Stimulated activated naive CD8-positive, alpha-beta T cell treated with anti-CD3 and anti-CD28 coated beads, Interleukin-15, amount 100 ng/mL, for 72 hours (primary cell): ENCODE measurements at regions not wholly inside any gene's neighbourhood (a gene's known extent, or its start where the extent isn't known, plus 50 kb on each side); places are given as distances from the start of the nearest gene placed in this dataset.
"Not testable (repeated sequence)": the region's sequence is repeated elsewhere in the genome, so short reads cannot be mapped to it uniquely, and the experiment has no call there.

Experiments
- ATAC-seq: fragments of 150-1000 bp; cut with Tn5 transposase; 2 replicates; pipeline ENCODE4 v1.10.0; 2021; ENCODE audit warnings: mild to moderate bottlenecking, moderate library complexity
- DNase-seq, 2 donors: peaks; one replicate each; pipeline ENCODE4 v3.0.0; 2021 to 2022
- H3K27ac Mint-ChIP-seq, 2 donors: one replicate each; pipeline ENCODE4 v1.8.0; 2022; ENCODE audit warnings: mild to moderate bottlenecking in 2 of 2, mixed read lengths in 2 of 2, moderate library complexity in 2 of 2
- H3K27me3 Mint-ChIP-seq: one replicate; pipeline ENCODE4 v1.8.0; 2022; ENCODE audit warnings: mixed read lengths
- H3K4me1 Mint-ChIP-seq: one replicate; pipeline ENCODE4 v1.8.0; 2022; ENCODE audit warnings: mild to moderate bottlenecking, mixed read lengths
- H3K4me3 Mint-ChIP-seq, 2 donors: one replicate each; pipeline ENCODE4 v1.8.0; 2022; ENCODE audit warnings: mild to moderate bottlenecking in 2 of 2, mixed read lengths in 2 of 2, moderate library complexity in 1 of 2
- H3K9me3 Mint-ChIP-seq, 2 donors: one replicate each; pipeline ENCODE4 v1.8.0; 2022; ENCODE audit warnings: mixed read lengths in 2 of 2

GRCh38 chr3:159378396-159379194 is 576.7 kb downstream of the MFSD1 start:
- no peak overlapping the region for H3K4me3 Mint-ChIP-seq
- no peak for DNase-seq
- no peaks in the 10 kb centered on the region for H3K27me3 Mint-ChIP-seq
- no peaks in the 10 kb centered on the region for H3K4me1 Mint-ChIP-seq
- no peak for ATAC-seq
- no peaks in the 10 kb centered on the region for H3K9me3 Mint-ChIP-seq
- H3K27ac Mint-ChIP-seq = no peak overlapping the region

DNA sequence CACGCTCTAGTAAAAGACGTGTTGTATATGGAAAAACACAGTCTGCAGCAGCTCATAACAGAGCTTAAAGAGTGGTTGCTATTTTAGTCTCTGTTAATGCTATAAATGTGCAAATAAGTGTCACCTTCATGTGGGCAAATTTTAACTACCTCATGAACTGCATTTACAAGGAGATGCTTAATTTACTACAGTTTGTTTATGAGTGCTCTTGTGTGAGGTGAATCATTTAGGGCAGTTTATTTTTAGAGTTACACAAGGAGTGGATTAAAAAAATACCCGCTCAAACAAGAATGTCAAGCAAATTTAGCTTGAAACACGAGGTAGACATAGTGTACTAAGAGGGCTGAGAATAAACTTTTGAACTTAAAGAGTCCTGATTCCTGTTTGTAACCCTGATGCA is 579.0 kb downstream of the MFSD1 start:
- ATAC-seq = no peak
- Mint-ChIP-seq H3K27me3 (no peaks in the 10 kb centered on the region), H3K4me3 (no peak overlapping the region), H3K27ac (no peak overlapping the region), H3K4me1 (no peaks in the 10 kb centered on the region), H3K9me3 (peaks cover 2% of the 10 kb centered on the region in 2 donors)
- DNase-seq = no peak

- DNase-seq (no peak), ATAC-seq (no peak)
- H3K27ac Mint-ChIP-seq = no peak overlapping the region
- H3K27me3 Mint-ChIP-seq = no peaks in the 10 kb centered on the region
- no peak overlapping the region for H3K4me3 Mint-ChIP-seq
- peaks cover 5 to 6% of the 10 kb centered on the region in 2 donors for H3K9me3 Mint-ChIP-seq
- no peaks in the 10 kb centered on the region for H3K4me1 Mint-ChIP-seq
These were observed 588.9 kb downstream of the MFSD1 start for GRCh38 chr3:159390656-159391212.

DNA sequence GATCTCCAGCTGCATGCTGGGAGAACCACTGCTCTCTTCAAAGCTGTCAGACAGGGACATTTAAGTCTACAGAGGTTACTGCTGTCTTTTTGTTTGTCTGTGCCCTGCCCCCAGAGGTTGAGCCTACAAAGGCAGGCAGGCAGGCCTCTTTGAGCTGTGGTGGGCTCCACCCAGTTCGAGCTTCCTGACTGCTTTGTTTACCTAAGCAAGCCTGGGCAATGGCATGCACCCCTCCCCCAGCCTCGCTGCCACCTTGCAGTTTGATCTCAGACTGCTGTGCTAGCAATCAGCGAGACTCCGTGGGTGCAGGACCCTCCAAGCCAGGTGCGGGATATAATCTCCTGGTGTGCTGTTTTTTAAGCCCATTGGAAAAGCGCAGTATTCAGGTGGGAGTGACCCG is 591.0 kb upstream of the IL12A start:
- not testable (repeated sequence) for H3K27ac Mint-ChIP-seq, H3K4me1 Mint-ChIP-seq, H3K4me3 Mint-ChIP-seq, DNase-seq, H3K27me3 Mint-ChIP-seq, ATAC-seq
- peaks cover 0 to 16% of the 10 kb centered on the region in 2 donors for H3K9me3 Mint-ChIP-seq

GRCh38 chr3:159401069-159401468 is 587.6 kb upstream of the IL12A start:
- no peak for DNase-seq
- H3K4me1 Mint-ChIP-seq = no peaks in the 10 kb centered on the region
- peaks cover 0 to 34% of the 10 kb centered on the region in 2 donors for H3K9me3 Mint-ChIP-seq
- no peak for ATAC-seq
- no peak overlapping the region for H3K4me3 Mint-ChIP-seq
- no peak overlapping the region for H3K27ac Mint-ChIP-seq
- H3K27me3 Mint-ChIP-seq = no peaks in the 10 kb centered on the region

- H3K27me3 Mint-ChIP-seq, H3K4me3 Mint-ChIP-seq, H3K4me1 Mint-ChIP-seq, DNase-seq, H3K27ac Mint-ChIP-seq, ATAC-seq: not testable (repeated sequence)
- H3K9me3 Mint-ChIP-seq = peaks cover 26 to 41% of the 10 kb centered on the region in 2 donors
These were observed 578.9 kb upstream of the IL12A start for GRCh38 chr3:159409711-159410110.

DNA sequence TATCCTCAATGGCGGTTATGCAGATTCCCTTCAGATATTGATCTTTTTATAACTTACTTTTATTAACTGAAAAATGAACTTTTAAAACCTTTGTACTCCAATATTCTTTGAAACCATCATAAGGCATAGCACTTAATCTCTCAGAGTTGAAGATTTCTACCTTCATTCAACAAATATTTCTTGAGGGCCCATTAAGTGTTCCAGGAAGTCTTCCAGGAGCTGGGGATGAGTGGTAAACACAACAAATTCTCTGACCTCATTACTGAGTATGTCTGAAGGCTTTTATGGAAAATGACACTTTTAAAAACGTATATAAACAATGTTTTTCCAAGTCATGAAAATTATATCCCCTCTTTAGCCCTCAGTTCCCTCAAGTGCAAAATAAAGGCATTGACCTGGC is 575.3 kb upstream of the IL12A start:
- ATAC-seq (no peak), DNase-seq (no peak)
- Mint-ChIP-seq H3K4me3 (no peak overlapping the region), H3K27ac (no peak overlapping the region), H3K27me3 (no peaks in the 10 kb centered on the region), H3K9me3 (peaks cover 19 to 39% of the 10 kb centered on the region in 2 donors), H3K4me1 (no peaks in the 10 kb centered on the region)

DNA sequence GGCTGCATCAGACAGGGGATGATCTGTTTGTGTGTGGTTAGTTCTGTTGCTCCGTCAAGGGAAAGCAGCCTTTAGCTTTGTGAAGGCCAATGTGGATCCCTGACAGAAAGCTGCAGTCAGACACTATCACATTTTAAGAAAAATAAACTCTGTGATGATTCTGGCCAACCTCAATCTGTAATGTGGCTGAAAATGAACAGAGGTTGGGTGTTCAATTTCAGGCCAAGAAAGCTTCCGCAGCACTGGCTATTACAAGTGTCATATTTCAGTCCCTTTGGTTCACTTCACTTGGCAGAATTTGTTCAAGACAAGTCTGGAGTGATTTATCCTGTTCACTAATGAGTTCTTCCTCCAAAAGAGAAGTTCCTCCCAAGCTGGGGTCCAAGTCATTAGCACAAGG is 571.8 kb upstream of the IL12A start:
- Mint-ChIP-seq H3K4me3 (no peak overlapping the region), H3K27ac (no peak overlapping the region), H3K4me1 (no peaks in the 10 kb centered on the region), H3K27me3 (no peaks in the 10 kb centered on the region), H3K9me3 (peaks cover 0 to 15% of the 10 kb centered on the region in 2 donors)
- no peak for DNase-seq
- ATAC-seq = no peak

DNA sequence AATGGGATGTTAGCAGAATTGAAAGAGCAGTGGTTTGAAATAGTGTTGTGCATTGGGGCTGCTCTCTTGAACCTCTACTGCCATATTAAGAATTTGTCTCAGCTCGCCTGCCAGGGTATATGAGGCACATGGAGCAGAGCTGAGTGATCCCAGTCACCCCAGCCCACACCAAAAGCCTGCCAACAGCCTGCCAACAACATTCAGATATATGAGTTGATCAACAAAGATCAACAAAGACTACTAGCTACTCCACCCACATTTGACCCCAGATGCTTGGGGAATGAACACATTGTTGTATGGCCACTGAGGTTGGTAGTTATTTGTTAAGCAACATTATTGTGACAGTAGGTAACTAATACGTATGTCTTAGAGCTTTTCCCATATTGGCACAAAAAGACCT is 570.9 kb upstream of the IL12A start:
- H3K4me1 Mint-ChIP-seq = no peaks in the 10 kb centered on the region
- H3K27ac Mint-ChIP-seq = no peak overlapping the region
- ATAC-seq (no peak), DNase-seq (no peak)
- peaks cover 3 to 18% of the 10 kb centered on the region in 2 donors for H3K9me3 Mint-ChIP-seq
- no peaks in the 10 kb centered on the region for H3K27me3 Mint-ChIP-seq
- H3K4me3 Mint-ChIP-seq = no peak overlapping the region

GRCh38 chr3:159418571-159419526 is 569.8 kb upstream of the IL12A start:
- H3K27ac Mint-ChIP-seq = no peak overlapping the region
- H3K27me3 Mint-ChIP-seq = no peaks in the 10 kb centered on the region
- H3K4me1 Mint-ChIP-seq = no peaks in the 10 kb centered on the region
- peaks cover 5 to 22% of the 10 kb centered on the region in 2 donors for H3K9me3 Mint-ChIP-seq
- no peak overlapping the region for H3K4me3 Mint-ChIP-seq
- DNase-seq (no peak), ATAC-seq (no peak)

DNA sequence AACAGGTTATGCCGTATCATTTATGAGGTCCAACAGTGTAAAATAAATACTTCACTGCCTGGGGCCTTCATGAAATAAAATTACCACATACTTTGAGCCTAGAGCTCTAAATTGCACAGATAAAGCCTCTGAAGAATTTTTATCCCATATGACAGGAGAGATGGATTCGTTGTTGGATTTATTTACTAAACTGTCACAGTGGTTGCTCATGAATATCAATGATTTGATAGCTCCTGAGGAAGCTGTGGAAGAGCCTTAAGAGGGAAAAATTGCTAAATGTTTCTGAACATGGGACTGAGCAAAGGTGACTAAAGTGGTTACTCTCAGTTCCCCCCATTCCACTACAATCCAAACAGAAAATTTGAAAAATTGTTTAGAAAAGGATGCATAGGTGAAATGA is 558.9 kb upstream of the IL12A start:
- no peak for DNase-seq
- Mint-ChIP-seq H3K9me3 (peaks cover 8% of the 10 kb centered on the region in 2 donors), H3K4me3 (no peak overlapping the region), H3K27me3 (no peaks in the 10 kb centered on the region), H3K4me1 (no peaks in the 10 kb centered on the region), H3K27ac (no peak overlapping the region)
- ATAC-seq = no peak

GRCh38 chr3:159432682-159433340 is 555.8 kb upstream of the IL12A start:
- ATAC-seq = no peak
- H3K4me3 Mint-ChIP-seq = no peak overlapping the region
- no peaks in the 10 kb centered on the region for H3K27me3 Mint-ChIP-seq
- DNase-seq = no peak
- no peaks in the 10 kb centered on the region for H3K4me1 Mint-ChIP-seq
- H3K27ac Mint-ChIP-seq = no peak overlapping the region
- H3K9me3 Mint-ChIP-seq = peaks cover 8 to 15% of the 10 kb centered on the region in 2 donors

DNA sequence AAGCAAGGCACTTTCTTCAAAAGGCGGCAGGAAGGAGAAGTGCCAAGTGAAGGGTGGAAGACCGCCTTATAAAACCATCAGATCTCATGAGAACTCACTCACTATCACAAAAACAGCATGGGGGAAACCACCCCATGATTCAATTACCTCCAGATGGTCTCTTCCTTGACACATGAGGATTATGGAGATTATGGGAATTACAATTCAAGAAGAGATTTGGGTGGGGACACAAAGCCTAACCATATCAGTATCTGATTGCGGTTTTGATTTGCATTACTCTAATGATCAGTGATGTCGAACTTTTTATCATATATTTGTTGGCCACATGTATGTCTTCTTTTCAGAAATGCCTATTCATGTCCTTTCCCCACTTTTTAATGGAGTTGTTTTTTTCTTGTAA is 549.3 kb upstream of the IL12A start:
- Mint-ChIP-seq H3K4me1 (no peaks in the 10 kb centered on the region), H3K27me3 (no peaks in the 10 kb centered on the region), H3K9me3 (peaks cover 10 to 25% of the 10 kb centered on the region in 2 donors), H3K27ac (no peak overlapping the region), H3K4me3 (no peak overlapping the region)
- no peak for DNase-seq
- ATAC-seq = no peak

DNA sequence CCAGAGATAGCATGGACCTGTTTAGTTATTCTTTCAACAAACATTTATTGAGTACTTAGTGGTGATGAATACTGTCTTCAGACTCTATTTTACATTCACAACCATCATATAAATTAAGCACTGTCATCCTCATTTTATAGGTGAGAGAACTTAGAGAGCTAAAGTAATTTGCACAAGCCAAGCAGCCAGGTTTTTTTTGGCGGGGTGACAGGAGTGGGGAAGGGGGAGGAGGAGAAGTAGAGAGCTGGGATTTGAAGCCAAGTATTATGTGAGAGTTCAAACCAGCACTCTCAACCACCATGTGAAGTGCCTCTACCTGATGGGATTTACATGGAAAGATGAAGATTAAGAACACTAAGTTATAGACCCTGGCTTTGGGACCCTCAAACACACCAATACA is 547.4 kb upstream of the IL12A start:
- Mint-ChIP-seq H3K4me3 (no peak overlapping the region), H3K27me3 (no peaks in the 10 kb centered on the region), H3K4me1 (no peaks in the 10 kb centered on the region), H3K9me3 (peaks cover 10 to 17% of the 10 kb centered on the region in 2 donors), H3K27ac (no peak overlapping the region)
- DNase-seq (no peak), ATAC-seq (no peak)

GRCh38 chr3:159443266-159443665 is 545.4 kb upstream of the IL12A start:
- ATAC-seq = no peak
- Mint-ChIP-seq H3K4me1 (no peaks in the 10 kb centered on the region), H3K27ac (no peak overlapping the region), H3K4me3 (no peak overlapping the region), H3K27me3 (no peaks in the 10 kb centered on the region), H3K9me3 (peaks cover 10 to 16% of the 10 kb centered on the region in 2 donors)
- DNase-seq = no peak
